ENCODE measurements at regions not wholly inside any gene's neighbourhood (a gene's known extent, or its start where the extent isn't known, plus 50 kb on each side); places are given as distances from the start of the nearest gene placed in this dataset.
"Not testable (repeated sequence)": the region's sequence is repeated elsewhere in the genome, so short reads cannot be mapped to it uniquely, and the experiment has no call there.

DNA sequence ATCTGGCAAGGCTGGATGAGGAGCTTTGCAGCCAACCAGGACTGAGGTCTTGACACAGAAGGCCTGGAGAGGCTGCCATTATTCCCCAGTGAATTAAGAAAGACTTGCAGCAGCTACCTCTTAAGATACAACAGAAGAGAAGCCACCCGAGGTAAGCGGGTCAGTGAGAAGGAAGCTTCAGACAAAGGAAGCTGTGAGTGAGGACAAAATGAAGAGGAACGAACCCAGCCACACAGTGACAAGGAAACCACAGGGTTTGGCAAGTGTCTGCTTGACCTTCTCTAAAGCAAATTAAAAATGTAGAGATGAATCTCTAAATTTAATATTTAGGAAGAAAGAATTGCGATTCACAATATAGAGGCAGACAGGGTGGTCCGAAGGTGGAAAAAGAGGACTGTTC is 281.8 kb upstream of the FRG1 start:
- ATAC-seq; H3K9me2 ChIP-seq (ENCODE audit: insufficient read depth); BruUV-seq (replicated peaks); H3K4me3 ChIP-seq (replicated peaks in 1 of 2; ENCODE audit: low read depth in 1 of 2, low read length in 2 of 2); H4K20me1 ChIP-seq (ENCODE audit: insufficient read depth); DNase-seq (ENCODE audit: low read depth, low spot score); H3K4me1 ChIP-seq (ENCODE audit: control insufficient read depth in 1 of 2, insufficient read depth in 2 of 2, low read length in 2 of 2); H3K79me2 ChIP-seq (ENCODE audit: insufficient read depth, low read length); H3K9me3 ChIP-seq (ENCODE audit: control insufficient read depth in 1 of 2, insufficient read depth in 1 of 2, low read depth in 1 of 2, low read length in 2 of 2); H3K36me3 ChIP-seq (ENCODE audit: control insufficient read depth in 1 of 2, insufficient read depth in 2 of 2, low read length in 2 of 2); H3K9ac ChIP-seq (ENCODE audit: low read length); RAD21 ChIA-PET (ENCODE audit: low non-redundant PET in 1 of 2, low total read pairs in 2 of 2, uncharacterized antibody in 2 of 2, unreplicated experiment in 2 of 2); POLR2A ChIA-PET; H3K27me3 ChIP-seq (ENCODE audit: insufficient read depth, low read length); H3K4me2 ChIP-seq (ENCODE audit: low read length); intact Hi-C loops (cut with micrococcal nuclease); CTCF ChIA-PET; H3K27ac ChIP-seq (ENCODE audit: low read depth, low read length); H2AFZ ChIP-seq (ENCODE audit: low read depth, low read length, poor library complexity, severe bottlenecking): not testable (repeated sequence)

DNA sequence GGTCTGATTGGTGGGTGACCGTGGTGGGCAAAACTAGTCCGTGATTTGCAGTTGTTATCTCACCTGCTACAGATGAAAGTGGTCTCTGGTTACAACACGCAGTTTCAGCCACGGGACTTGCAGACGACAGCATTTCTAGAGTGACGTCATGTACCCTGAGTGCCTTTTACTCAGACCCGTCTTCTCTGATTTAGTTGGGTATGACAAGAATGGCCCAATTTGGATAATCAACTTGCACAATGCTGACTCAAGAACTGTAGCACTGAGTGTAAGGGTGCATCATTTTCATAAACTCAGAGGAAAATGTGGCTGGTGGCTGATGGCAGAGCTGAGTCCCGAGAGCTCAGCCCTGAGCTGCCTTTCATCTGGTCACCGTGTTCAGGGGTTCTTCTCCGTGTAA is 281.4 kb upstream of the FRG1 start:
- ATAC-seq = no peak

More for the DNA sequence above, 281.4 kb upstream of the FRG1 start:
- Histone ChIP-seq H3K9me2 (ENCODE audit: insufficient read depth) (no peaks in the 10 kb centered on the region), H3K9me3 (ENCODE audit: control insufficient read depth in 1 of 2, insufficient read depth in 1 of 2, low read depth in 1 of 2, low read length in 2 of 2) (no peaks in the 10 kb centered on the region; a peak in 1 of 4 replicates), H3K9ac (ENCODE audit: low read length) (no peak overlapping the region), H3K4me3 (replicated peaks in 1 of 2; ENCODE audit: low read depth in 1 of 2, low read length in 2 of 2) (no peak overlapping the region), H3K79me2 (ENCODE audit: insufficient read depth, low read length) (no peaks in the 10 kb centered on the region), H3K27ac (ENCODE audit: low read depth, low read length) (no peak overlapping the region), H2AFZ (ENCODE audit: low read depth, low read length, poor library complexity, severe bottlenecking) (no peak overlapping the region), H4K20me1 (ENCODE audit: insufficient read depth) (no peaks in the 10 kb centered on the region), H3K27me3 (ENCODE audit: insufficient read depth, low read length) (0 out of 2 replicates have a peak, but pooled peaks cover 4% of the 10 kb centered on the region), H3K4me2 (ENCODE audit: low read length) (no peak overlapping the region), H3K4me1 (ENCODE audit: control insufficient read depth in 1 of 2, insufficient read depth in 2 of 2, low read length in 2 of 2) (no peaks in the 10 kb centered on the region), H3K36me3 (ENCODE audit: control insufficient read depth in 1 of 2, insufficient read depth in 2 of 2, low read length in 2 of 2) (no peaks in the 10 kb centered on the region)
- DNase-seq (ENCODE audit: low read depth, low spot score) = no peak
- RAD21 ChIA-PET (ENCODE audit: low non-redundant PET in 1 of 2, low total read pairs in 2 of 2, uncharacterized antibody in 2 of 2, unreplicated experiment in 2 of 2) = no interaction called here
- TF ChIP-seq FOSL1 (IDR thresholded peaks at IDR 0.05; ENCODE audit: low read depth) = no peak
- TF ChIP-seq, protein P1, sequence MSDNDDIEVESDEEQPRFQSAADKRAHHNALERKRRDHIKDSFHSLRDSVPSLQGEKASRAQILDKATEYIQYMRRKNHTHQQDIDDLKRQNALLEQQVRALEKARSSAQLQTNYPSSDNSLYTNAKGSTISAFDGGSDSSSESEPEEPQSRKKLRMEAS (IDR thresholded peaks at IDR 0.05) = no peak
- TF ChIP-seq SIN3A (IDR thresholded peaks at IDR 0.05; ENCODE audit: low read depth) = no peak
- TF ChIP-seq EZH2 (IDR thresholded peaks at IDR 0.05) = no peak
- TF ChIP-seq, protein P2, sequence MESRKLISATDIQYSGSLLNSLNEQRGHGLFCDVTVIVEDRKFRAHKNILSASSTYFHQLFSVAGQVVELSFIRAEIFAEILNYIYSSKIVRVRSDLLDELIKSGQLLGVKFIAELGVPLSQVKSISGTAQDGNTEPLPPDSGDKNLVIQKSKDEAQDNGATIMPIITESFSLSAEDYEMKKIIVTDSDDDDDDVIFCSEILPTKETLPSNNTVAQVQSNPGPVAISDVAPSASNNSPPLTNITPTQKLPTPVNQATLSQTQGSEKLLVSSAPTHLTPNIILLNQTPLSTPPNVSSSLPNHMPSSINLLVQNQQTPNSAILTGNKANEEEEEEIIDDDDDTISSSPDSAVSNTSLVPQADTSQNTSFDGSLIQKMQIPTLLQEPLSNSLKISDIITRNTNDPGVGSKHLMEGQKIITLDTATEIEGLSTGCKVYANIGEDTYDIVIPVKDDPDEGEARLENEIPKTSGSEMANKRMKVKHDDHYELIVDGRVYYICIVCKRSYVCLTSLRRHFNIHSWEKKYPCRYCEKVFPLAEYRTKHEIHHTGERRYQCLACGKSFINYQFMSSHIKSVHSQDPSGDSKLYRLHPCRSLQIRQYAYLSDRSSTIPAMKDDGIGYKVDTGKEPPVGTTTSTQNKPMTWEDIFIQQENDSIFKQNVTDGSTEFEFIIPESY (IDR thresholded peaks at IDR 0.05; ENCODE audit: extremely low read depth, insufficient replicate concordance, low read length) = no peak
- TF ChIP-seq ZFX (IDR thresholded peaks at IDR 0.05) = no peak
- TF ChIP-seq, protein P3, sequence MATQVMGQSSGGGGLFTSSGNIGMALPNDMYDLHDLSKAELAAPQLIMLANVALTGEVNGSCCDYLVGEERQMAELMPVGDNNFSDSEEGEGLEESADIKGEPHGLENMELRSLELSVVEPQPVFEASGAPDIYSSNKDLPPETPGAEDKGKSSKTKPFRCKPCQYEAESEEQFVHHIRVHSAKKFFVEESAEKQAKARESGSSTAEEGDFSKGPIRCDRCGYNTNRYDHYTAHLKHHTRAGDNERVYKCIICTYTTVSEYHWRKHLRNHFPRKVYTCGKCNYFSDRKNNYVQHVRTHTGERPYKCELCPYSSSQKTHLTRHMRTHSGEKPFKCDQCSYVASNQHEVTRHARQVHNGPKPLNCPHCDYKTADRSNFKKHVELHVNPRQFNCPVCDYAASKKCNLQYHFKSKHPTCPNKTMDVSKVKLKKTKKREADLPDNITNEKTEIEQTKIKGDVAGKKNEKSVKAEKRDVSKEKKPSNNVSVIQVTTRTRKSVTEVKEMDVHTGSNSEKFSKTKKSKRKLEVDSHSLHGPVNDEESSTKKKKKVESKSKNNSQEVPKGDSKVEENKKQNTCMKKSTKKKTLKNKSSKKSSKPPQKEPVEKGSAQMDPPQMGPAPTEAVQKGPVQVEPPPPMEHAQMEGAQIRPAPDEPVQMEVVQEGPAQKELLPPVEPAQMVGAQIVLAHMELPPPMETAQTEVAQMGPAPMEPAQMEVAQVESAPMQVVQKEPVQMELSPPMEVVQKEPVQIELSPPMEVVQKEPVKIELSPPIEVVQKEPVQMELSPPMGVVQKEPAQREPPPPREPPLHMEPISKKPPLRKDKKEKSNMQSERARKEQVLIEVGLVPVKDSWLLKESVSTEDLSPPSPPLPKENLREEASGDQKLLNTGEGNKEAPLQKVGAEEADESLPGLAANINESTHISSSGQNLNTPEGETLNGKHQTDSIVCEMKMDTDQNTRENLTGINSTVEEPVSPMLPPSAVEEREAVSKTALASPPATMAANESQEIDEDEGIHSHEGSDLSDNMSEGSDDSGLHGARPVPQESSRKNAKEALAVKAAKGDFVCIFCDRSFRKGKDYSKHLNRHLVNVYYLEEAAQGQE (IDR thresholded peaks at IDR 0.05; ENCODE audit: low read depth) = no peak
- TF ChIP-seq TCF7L2 (IDR thresholded peaks at IDR 0.05; ENCODE audit: borderline replicate concordance, extremely low read depth, insufficient read depth, insufficient read length) = no peak
- TF ChIP-seq POLR2A (IDR thresholded peaks at IDR 0.05; ENCODE audit: borderline replicate concordance, extremely low read depth, insufficient read depth, insufficient read length) = no peak
- TF ChIP-seq, protein P4, sequence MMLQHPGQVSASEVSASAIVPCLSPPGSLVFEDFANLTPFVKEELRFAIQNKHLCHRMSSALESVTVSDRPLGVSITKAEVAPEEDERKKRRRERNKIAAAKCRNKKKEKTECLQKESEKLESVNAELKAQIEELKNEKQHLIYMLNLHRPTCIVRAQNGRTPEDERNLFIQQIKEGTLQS (IDR thresholded peaks at IDR 0.05) = no peak
- BruUV-seq (replicated peaks) = no TSS peak
- intact Hi-C loops (cut with micrococcal nuclease) = no loop called here
- POLR2A ChIA-PET = no interaction called here
- CTCF ChIA-PET = no interaction called here
